Hepatocyte (in vitro differentiated cells): ENCODE measurements at regions not wholly inside any gene's neighbourhood (a gene's known extent, or its start where the extent isn't known, plus 50 kb on each side); places are given as distances from the start of the nearest gene placed in this dataset.

ENCODE experiments used
- CTCF ChIP-seq: fragments of 200-600 bp; sonication (generic); IDR thresholded peaks from 2 replicates; pipeline ENCODE4 v1.5.1; 2016; ENCODE audit warnings: antibody characterized with exemption, mild to moderate bottlenecking; ENCODE audit not compliant: poor library complexity
- EZH2 ChIP-seq: fragments of 200-600 bp; sonication (generic); IDR thresholded peaks from 2 replicates; pipeline ENCODE4 v1.6.1; 2016; ENCODE audit warnings: antibody characterized with exemption, mild to moderate bottlenecking, borderline replicate concordance
- EZH2phosphoT487 ChIP-seq: fragments of 200-600 bp; sonication (generic); IDR thresholded peaks from one replicate; pipeline ENCODE4 v1.6.1; 2018; ENCODE audit warnings: antibody characterized with exemption, mild to moderate bottlenecking, low read depth, moderate library complexity; ENCODE audit not compliant: unreplicated experiment, severe bottlenecking

DNA sequence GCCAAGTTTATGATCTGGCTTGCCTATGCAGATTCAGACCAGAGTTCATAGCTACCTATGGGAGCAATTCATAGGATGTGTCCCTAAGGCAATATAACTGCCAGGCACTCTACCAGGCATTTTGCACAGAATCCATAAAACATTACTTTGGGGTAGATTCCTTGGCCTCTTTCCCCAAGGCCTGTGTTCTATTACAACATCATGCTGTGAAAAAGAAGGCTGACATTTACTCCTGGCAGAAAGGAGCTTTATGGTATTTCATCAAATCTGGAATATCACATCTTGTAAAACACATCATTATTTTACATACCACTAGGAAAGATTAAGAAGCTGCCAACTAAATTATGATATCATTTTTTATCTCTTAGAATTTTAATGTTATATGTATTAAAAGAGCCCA is 287.0 kb upstream of the MARCKS start:
- TF ChIP-seq EZH2: no peak
- no peak for TF ChIP-seq CTCF
- no peak for TF ChIP-seq EZH2phosphoT487
